DND-41 (cell line): ENCODE measurements at regions not wholly inside any gene's neighbourhood (a gene's known extent, or its start where the extent isn't known, plus 50 kb on each side); places are given as distances from the start of the nearest gene placed in this dataset.

Experiments
- ATAC-seq: fragments of 200-7000 bp; cut with Tn5 transposase; 3 replicates; pipeline ENCODE4 v1.9.1; 2021; ENCODE audit warnings: low read depth; ENCODE audit not compliant: insufficient read depth
- DNase-seq: peaks from one replicate; pipeline ENCODE4 v3.0.0-alpha.2; 2020
- H2AFZ ChIP-seq: 2 replicates; pipeline ENCODE4 v1.6.0; 2012; ENCODE audit warnings: low read depth, low read length
- H3K27ac ChIP-seq: 2 replicates; pipeline ENCODE4 v1.5.1; 2012; ENCODE audit warnings: low read length, inconsistent platforms
- H3K27me3 ChIP-seq: fragments of 200-600 bp; sonication (generic); 2 replicates; pipeline ENCODE4 v1.6.0; 2012; ENCODE audit warnings: low read length, mild to moderate bottlenecking, inconsistent platforms; ENCODE audit not compliant: insufficient read depth, poor library complexity
- H3K36me3 ChIP-seq: 2 replicates; pipeline ENCODE4 v1.5.1; 2012; ENCODE audit warnings: low read length, inconsistent platforms; ENCODE audit not compliant: insufficient read depth
- H3K4me1 ChIP-seq: 2 replicates; pipeline ENCODE4 v1.5.1; 2012; ENCODE audit warnings: mild to moderate bottlenecking, low read length; ENCODE audit not compliant: insufficient read depth
- H3K4me2 ChIP-seq: 2 replicates; pipeline ENCODE4 v1.6.0; 2012; ENCODE audit warnings: mild to moderate bottlenecking, moderate library complexity, low read length, inconsistent platforms; ENCODE audit not compliant: insufficient read depth
- H3K4me3 ChIP-seq, 2 experiments: fragments of 200-600 bp in 1 of 2; shearing (Covaris generic) in 1 of 2; 2 replicates each; pipeline ENCODE4 v1.5.1; 2012 to 2016; ENCODE audit warnings: inconsistent platforms in 2 of 2, low read length in 2 of 2, mild to moderate bottlenecking in 2 of 2, low read depth in 1 of 2, moderate library complexity in 1 of 2
- H3K79me2 ChIP-seq: 2 replicates; pipeline ENCODE4 v1.6.0; 2012; ENCODE audit warnings: low read length, inconsistent platforms; ENCODE audit not compliant: insufficient read depth
- H3K9ac ChIP-seq: 2 replicates; pipeline ENCODE4 v1.6.0; 2012; ENCODE audit warnings: low read depth, mild to moderate bottlenecking, inconsistent platforms, low read length, moderate library complexity
- H3K9me3 ChIP-seq: 2 replicates; pipeline ENCODE4 v1.5.1; 2012; ENCODE audit warnings: low read length, moderate library complexity, mild to moderate bottlenecking, inconsistent platforms; ENCODE audit not compliant: insufficient read depth, severe bottlenecking
- H4K20me1 ChIP-seq: 2 replicates; pipeline ENCODE4 v1.6.0; 2012; ENCODE audit warnings: low read length; ENCODE audit not compliant: insufficient read depth
- CTCF ChIP-seq: IDR thresholded peaks from 2 replicates; pipeline ENCODE4 v1.5.1; 2012; ENCODE audit warnings: borderline replicate concordance, low read length, moderate library complexity, mild to moderate bottlenecking; ENCODE audit not compliant: poor library complexity, severe bottlenecking; ENCODE audit errors: extremely low read depth
- EZH2 ChIP-seq: IDR thresholded peaks from 3 replicates; pipeline ENCODE4 v1.6.1; 2012; ENCODE audit warnings: borderline replicate concordance, low read depth, mild to moderate bottlenecking, moderate library complexity, low read length, inconsistent platforms; ENCODE audit not compliant: severe bottlenecking

GRCh38 chrX:7704205-7704604, 138.8 kb upstream of the VCX start:
- ATAC-seq (no peak), DNase-seq (no peak)
- no peaks in the 10 kb centered on the region for H4K20me1 ChIP-seq
- TF ChIP-seq CTCF (no peak), EZH2 (no peak)
- no peak overlapping the region for H3K9ac ChIP-seq
- H3K27ac ChIP-seq = no peak overlapping the region
- H2AFZ ChIP-seq = no peak overlapping the region
- no peaks in the 10 kb centered on the region for H3K79me2 ChIP-seq
- no peaks in the 10 kb centered on the region for H3K27me3 ChIP-seq
- H3K9me3 ChIP-seq = no peaks in the 10 kb centered on the region
- no peaks in the 10 kb centered on the region for H3K36me3 ChIP-seq
- H3K4me1 ChIP-seq = no peaks in the 10 kb centered on the region
- no peak overlapping the region for H3K4me2 ChIP-seq
- no peak overlapping the region for H3K4me3 ChIP-seq

GRCh38 chrX:7698248-7698647, 144.7 kb upstream of the VCX start:
- H2AFZ ChIP-seq = no peak overlapping the region
- H3K79me2 ChIP-seq = no peaks in the 10 kb centered on the region
- no peaks in the 10 kb centered on the region for H3K9me3 ChIP-seq
- no peaks in the 10 kb centered on the region for H3K36me3 ChIP-seq
- TF ChIP-seq EZH2 = no peak
- no peak for TF ChIP-seq CTCF
- H3K4me2 ChIP-seq = no peak overlapping the region
- no peaks in the 10 kb centered on the region for H3K27me3 ChIP-seq
- ATAC-seq (no peak), DNase-seq (no peak)
- no peak overlapping the region for H3K9ac ChIP-seq
- no peak overlapping the region for H3K27ac ChIP-seq
- no peak overlapping the region for H3K4me3 ChIP-seq
- H4K20me1 ChIP-seq = no peaks in the 10 kb centered on the region
- no peaks in the 10 kb centered on the region for H3K4me1 ChIP-seq

- Histone ChIP-seq H3K36me3 (no peaks in the 10 kb centered on the region), H4K20me1 (no peaks in the 10 kb centered on the region), H3K9me3 (no peaks in the 10 kb centered on the region), H3K9ac (no peak overlapping the region), H3K27ac (no peak overlapping the region), H3K4me3 (no peak overlapping the region), H3K4me2 (no peak overlapping the region), H3K79me2 (no peaks in the 10 kb centered on the region), H3K4me1 (peaks cover 22% of the 10 kb centered on the region), H2AFZ (no peak overlapping the region), H3K27me3 (no peaks in the 10 kb centered on the region)
- TF ChIP-seq CTCF (no peak), EZH2 (no peak)
- no peak for DNase-seq
- ATAC-seq = no peak
Observed at GRCh38 chrX:7690842-7691241, 152.1 kb upstream of the VCX start.
